ENCODE measurements at regions not wholly inside any gene's neighbourhood (a gene's known extent, or its start where the extent isn't known, plus 50 kb on each side); places are given as distances from the start of the nearest gene placed in this dataset.

DNA sequence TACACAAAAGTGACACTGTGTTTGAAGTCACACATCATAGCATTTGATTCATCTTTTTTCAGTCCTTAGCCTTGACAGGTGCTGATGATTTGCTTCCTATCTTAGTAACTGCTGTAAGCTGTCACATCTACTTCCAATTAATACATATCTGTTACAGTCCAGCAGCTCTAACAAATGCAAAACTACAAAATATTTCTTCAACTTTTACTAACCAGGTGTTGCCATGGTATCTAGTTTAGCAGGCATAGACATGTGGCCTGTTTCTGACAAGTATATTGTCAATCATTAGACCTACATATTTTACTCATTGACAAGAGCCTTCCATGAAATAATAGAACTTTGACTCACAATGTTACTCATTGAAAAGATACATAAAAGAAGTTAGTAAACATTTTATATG is 1159.7 kb downstream of the GRIK2 start:
- TF ChIP-seq, protein P1, sequence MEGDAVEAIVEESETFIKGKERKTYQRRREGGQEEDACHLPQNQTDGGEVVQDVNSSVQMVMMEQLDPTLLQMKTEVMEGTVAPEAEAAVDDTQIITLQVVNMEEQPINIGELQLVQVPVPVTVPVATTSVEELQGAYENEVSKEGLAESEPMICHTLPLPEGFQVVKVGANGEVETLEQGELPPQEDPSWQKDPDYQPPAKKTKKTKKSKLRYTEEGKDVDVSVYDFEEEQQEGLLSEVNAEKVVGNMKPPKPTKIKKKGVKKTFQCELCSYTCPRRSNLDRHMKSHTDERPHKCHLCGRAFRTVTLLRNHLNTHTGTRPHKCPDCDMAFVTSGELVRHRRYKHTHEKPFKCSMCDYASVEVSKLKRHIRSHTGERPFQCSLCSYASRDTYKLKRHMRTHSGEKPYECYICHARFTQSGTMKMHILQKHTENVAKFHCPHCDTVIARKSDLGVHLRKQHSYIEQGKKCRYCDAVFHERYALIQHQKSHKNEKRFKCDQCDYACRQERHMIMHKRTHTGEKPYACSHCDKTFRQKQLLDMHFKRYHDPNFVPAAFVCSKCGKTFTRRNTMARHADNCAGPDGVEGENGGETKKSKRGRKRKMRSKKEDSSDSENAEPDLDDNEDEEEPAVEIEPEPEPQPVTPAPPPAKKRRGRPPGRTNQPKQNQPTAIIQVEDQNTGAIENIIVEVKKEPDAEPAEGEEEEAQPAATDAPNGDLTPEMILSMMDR (IDR thresholded peaks at IDR 0.05) = no peak
- no peak for TF ChIP-seq POLR2A (IDR thresholded peaks at IDR 0.05)

All from testis (tissue), 2 donors.